ENCODE measurements at regions not wholly inside any gene's neighbourhood (a gene's known extent, or its start where the extent isn't known, plus 50 kb on each side); places are given as distances from the start of the nearest gene placed in this dataset.

GRCh38 chr14:37669242-37669641, 73.8 kb downstream of the TTC6 start:
- TF ChIP-seq HOXA7 (CRISPR knock-in tag; IDR thresholded peaks at IDR 0.05; ENCODE audit: borderline replicate concordance) (no peak), ZNF521 (tag by site-specific recombination; IDR thresholded peaks at IDR 0.05) (no peak), ZNF24 (tag by site-specific recombination; IDR thresholded peaks at IDR 0.05) (no peak)
- TF ChIP-seq, protein P1, sequence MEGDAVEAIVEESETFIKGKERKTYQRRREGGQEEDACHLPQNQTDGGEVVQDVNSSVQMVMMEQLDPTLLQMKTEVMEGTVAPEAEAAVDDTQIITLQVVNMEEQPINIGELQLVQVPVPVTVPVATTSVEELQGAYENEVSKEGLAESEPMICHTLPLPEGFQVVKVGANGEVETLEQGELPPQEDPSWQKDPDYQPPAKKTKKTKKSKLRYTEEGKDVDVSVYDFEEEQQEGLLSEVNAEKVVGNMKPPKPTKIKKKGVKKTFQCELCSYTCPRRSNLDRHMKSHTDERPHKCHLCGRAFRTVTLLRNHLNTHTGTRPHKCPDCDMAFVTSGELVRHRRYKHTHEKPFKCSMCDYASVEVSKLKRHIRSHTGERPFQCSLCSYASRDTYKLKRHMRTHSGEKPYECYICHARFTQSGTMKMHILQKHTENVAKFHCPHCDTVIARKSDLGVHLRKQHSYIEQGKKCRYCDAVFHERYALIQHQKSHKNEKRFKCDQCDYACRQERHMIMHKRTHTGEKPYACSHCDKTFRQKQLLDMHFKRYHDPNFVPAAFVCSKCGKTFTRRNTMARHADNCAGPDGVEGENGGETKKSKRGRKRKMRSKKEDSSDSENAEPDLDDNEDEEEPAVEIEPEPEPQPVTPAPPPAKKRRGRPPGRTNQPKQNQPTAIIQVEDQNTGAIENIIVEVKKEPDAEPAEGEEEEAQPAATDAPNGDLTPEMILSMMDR (tag by site-specific recombination; IDR thresholded peaks at IDR 0.05) = no peak
- TF ChIP-seq, protein P2, sequence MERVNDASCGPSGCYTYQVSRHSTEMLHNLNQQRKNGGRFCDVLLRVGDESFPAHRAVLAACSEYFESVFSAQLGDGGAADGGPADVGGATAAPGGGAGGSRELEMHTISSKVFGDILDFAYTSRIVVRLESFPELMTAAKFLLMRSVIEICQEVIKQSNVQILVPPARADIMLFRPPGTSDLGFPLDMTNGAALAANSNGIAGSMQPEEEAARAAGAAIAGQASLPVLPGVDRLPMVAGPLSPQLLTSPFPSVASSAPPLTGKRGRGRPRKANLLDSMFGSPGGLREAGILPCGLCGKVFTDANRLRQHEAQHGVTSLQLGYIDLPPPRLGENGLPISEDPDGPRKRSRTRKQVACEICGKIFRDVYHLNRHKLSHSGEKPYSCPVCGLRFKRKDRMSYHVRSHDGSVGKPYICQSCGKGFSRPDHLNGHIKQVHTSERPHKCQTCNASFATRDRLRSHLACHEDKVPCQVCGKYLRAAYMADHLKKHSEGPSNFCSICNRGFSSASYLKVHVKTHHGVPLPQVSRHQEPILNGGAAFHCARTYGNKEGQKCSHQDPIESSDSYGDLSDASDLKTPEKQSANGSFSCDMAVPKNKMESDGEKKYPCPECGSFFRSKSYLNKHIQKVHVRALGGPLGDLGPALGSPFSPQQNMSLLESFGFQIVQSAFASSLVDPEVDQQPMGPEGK (tag by site-specific recombination; IDR thresholded peaks at IDR 0.05) = no peak
